ENCODE measurements at regions not wholly inside any gene's neighbourhood (a gene's known extent, or its start where the extent isn't known, plus 50 kb on each side); places are given as distances from the start of the nearest gene placed in this dataset.

DNA sequence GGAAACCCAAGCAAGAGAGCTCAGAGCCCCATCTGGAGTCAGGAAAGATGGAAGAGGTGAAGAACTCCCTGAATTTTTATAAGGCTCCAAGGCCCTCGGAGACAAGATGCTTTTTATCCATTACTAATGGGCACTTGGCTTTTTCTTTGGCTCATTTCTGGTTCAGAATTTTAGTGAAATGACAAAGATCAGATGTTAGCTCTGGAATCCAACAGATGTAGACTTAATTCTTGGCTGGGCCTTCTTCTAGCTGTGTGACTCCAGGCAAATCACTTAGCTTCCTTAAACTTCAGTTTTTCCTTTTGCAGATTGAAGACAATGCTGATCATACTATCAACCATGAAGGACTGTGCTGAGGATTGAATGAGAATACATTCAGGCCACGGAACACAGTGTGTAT lies 85.2 kb downstream of the HRH4 start:
- no peak for TF ChIP-seq CTCF (IDR thresholded peaks at IDR 0.05)
- TF ChIP-seq POLR2AphosphoS5 (IDR thresholded peaks at IDR 0.05; ENCODE audit: low read depth, low read length), result no peak
- no peak for TF ChIP-seq REST (IDR thresholded peaks at IDR 0.05; ENCODE audit: insufficient read depth in 1 of 2, low read depth in 2 of 2, low read length in 1 of 2)
- TF ChIP-seq SIN3A (IDR thresholded peaks at IDR 0.05; ENCODE audit: borderline replicate concordance, insufficient read depth, low read depth, low read length), result no peak
- no peak for TF ChIP-seq TCF7L2 (IDR thresholded peaks at IDR 0.05; ENCODE audit: low read depth, low read length)
